Keratinocyte (primary cell): ENCODE measurements at regions not wholly inside any gene's neighbourhood (a gene's known extent, or its start where the extent isn't known, plus 50 kb on each side); places are given as distances from the start of the nearest gene placed in this dataset.
A peak's percentile ranks its signal among the peaks of the same experiment; 100 is the strongest.

ENCODE experiments used
- DNase-seq: peaks from one replicate; pipeline ENCODE4 v3.0.0-alpha.2; 2011; ENCODE audit warnings: low read depth, missing footprints, low spot score
- FAIRE-seq: peaks from 2 replicates; lab custom pipeline; 2011; peaks lifted over from hg19 to GRCh38; lab: Jason Lieb, UNC
- H2AFZ ChIP-seq: 2 replicates; pipeline ENCODE4 v1.6.0; 2012; ENCODE audit warnings: low read length, control low read depth, inconsistent platforms; ENCODE audit not compliant: control insufficient read depth
- H3K27ac ChIP-seq: 2 replicates; pipeline ENCODE4 v1.5.1; 2011; ENCODE audit warnings: low read length; ENCODE audit not compliant: control insufficient read depth, insufficient read depth
- H3K27me3 ChIP-seq: 3 replicates; pipeline ENCODE4 v1.6.0; 2011; ENCODE audit warnings: low read length; ENCODE audit not compliant: control insufficient read depth, insufficient read depth; ENCODE audit errors: extremely low read depth
- H3K36me3 ChIP-seq, 2 experiments: 2 replicates in 1 of 2; 3 replicates in 1 of 2; pipeline ENCODE4 v1.5.1; 2011; ENCODE audit warnings: low read length in 2 of 2, mild to moderate bottlenecking in 1 of 2; ENCODE audit not compliant: control insufficient read depth in 2 of 2, insufficient read depth in 2 of 2; ENCODE audit errors: extremely low read depth in 1 of 2
- H3K4me1 ChIP-seq: 3 replicates; pipeline ENCODE4 v1.5.1; 2011; ENCODE audit warnings: low read length; ENCODE audit not compliant: control insufficient read depth, insufficient read depth; ENCODE audit errors: extremely low read depth
- H3K4me2 ChIP-seq: 3 replicates; pipeline ENCODE4 v1.6.0; 2011; ENCODE audit warnings: low read depth, low read length; ENCODE audit not compliant: control insufficient read depth, insufficient read depth; ENCODE audit errors: extremely low read depth
- H3K4me3 ChIP-seq, 3 experiments: fragments of 200-600 bp in 1 of 3; sonication (generic) in 1 of 3; 2 replicates in 2 of 3; 3 replicates in 1 of 3; pipeline ENCODE4 v1.5.1; 2011 to 2016; ENCODE audit warnings: low read length in 3 of 3, mild to moderate bottlenecking in 3 of 3, control low read depth in 2 of 3, inconsistent platforms in 1 of 3, low read depth in 1 of 3, mixed read lengths in 1 of 3, mixed run types in 1 of 3, moderate library complexity in 1 of 3; ENCODE audit not compliant: control insufficient read depth in 2 of 3, insufficient read depth in 2 of 3; ENCODE audit errors: extremely low read depth in 1 of 3
- H3K79me2 ChIP-seq: 2 replicates; pipeline ENCODE4 v1.6.0; 2012; ENCODE audit warnings: low read length; ENCODE audit not compliant: control insufficient read depth, insufficient read depth
- H3K9ac ChIP-seq: 3 replicates; pipeline ENCODE4 v1.6.0; 2011; ENCODE audit warnings: low read length; ENCODE audit not compliant: control insufficient read depth, insufficient read depth; ENCODE audit errors: extremely low read depth
- H3K9me1 ChIP-seq: 3 replicates; pipeline ENCODE4 v1.6.0; 2011; ENCODE audit warnings: low read length; ENCODE audit not compliant: control insufficient read depth, insufficient read depth; ENCODE audit errors: extremely low read depth
- H3K9me3 ChIP-seq: 2 replicates; pipeline ENCODE4 v1.5.1; 2012; ENCODE audit warnings: low read depth, low read length; ENCODE audit not compliant: control insufficient read depth
- H4K20me1 ChIP-seq: 3 replicates; pipeline ENCODE4 v1.6.0; 2011; ENCODE audit warnings: low read length; ENCODE audit not compliant: control insufficient read depth, insufficient read depth; ENCODE audit errors: extremely low read depth
- CTCF ChIP-seq, 3 experiments: IDR thresholded peaks in 1 of 3; conservative IDR thresholded peaks in 1 of 3; optimal IDR thresholded peaks in 1 of 3; 2 replicates in 2 of 3; 3 replicates in 1 of 3; pipeline versions ENCODE3 to v1.5.1; 2011; ENCODE audit warnings: low read length in 3 of 3, mild to moderate bottlenecking in 3 of 3, moderate library complexity in 2 of 3, control low read depth in 1 of 3, inconsistent platforms in 1 of 3; ENCODE audit not compliant: insufficient read depth in 2 of 3; ENCODE audit errors: extremely low read depth in 1 of 3
- EZH2 ChIP-seq: IDR thresholded peaks from one replicate; pipeline ENCODE4 v1.6.1; 2012; ENCODE audit warnings: inconsistent platforms, mild to moderate bottlenecking, low read length, moderate library complexity
- dilution Hi-C: fragments of 300-500 bp; cut with MboI; formaldehyde crosslinking; loops from one replicate; pipeline ENCODE4 v1.7.0; 2020; ENCODE audit warnings: low sequenced_read_pairs; ENCODE audit not compliant: extremely low pct_ligation_motif_present

GRCh38 chr6:103273048-103273447, 1586.7 kb downstream of the HACE1 start:
- no peaks in the 10 kb centered on the region for H4K20me1 ChIP-seq
- FAIRE-seq (no peak), DNase-seq (no peak)
- H3K9ac ChIP-seq: no peak overlapping the region
- no peak overlapping the region for H3K4me3 ChIP-seq
- dilution Hi-C loops: no loop called here
- no peaks in the 10 kb centered on the region for H3K4me1 ChIP-seq
- no peaks in the 10 kb centered on the region for H3K27me3 ChIP-seq
- no peak overlapping the region for H3K4me2 ChIP-seq
- TF ChIP-seq CTCF (optimal IDR thresholded peaks at IDR 0.05 in 1 of 3, IDR thresholded peaks at IDR 0.05 in 1 of 3, conservative IDR thresholded peaks at IDR 0.05 in 1 of 3; ENCODE audit: extremely low read depth in 1 of 3, insufficient read depth in 2 of 3, low read length in 3 of 3): peak in 1 of 3 experiments; percentile 35
- no peak for TF ChIP-seq EZH2
- H3K36me3 ChIP-seq: no peaks in the 10 kb centered on the region
- no peaks in the 10 kb centered on the region for H3K9me1 ChIP-seq
- no peaks in the 10 kb centered on the region for H3K79me2 ChIP-seq
- no peak overlapping the region for H3K27ac ChIP-seq
- no peak overlapping the region for H2AFZ ChIP-seq
- H3K9me3 ChIP-seq: no peaks in the 10 kb centered on the region

- H4K20me1 ChIP-seq: no peaks in the 10 kb centered on the region
- H3K4me1 ChIP-seq: no peaks in the 10 kb centered on the region
- no peak overlapping the region for H3K4me3 ChIP-seq
- no peak overlapping the region for H2AFZ ChIP-seq
- H3K9me1 ChIP-seq: no peaks in the 10 kb centered on the region
- no peak for TF ChIP-seq EZH2
- TF ChIP-seq CTCF (optimal IDR thresholded peaks at IDR 0.05 in 1 of 3, IDR thresholded peaks at IDR 0.05 in 1 of 3, conservative IDR thresholded peaks at IDR 0.05 in 1 of 3; ENCODE audit: extremely low read depth in 1 of 3, insufficient read depth in 2 of 3, low read length in 3 of 3): no peak
- H3K79me2 ChIP-seq: no peaks in the 10 kb centered on the region
- DNase-seq (no peak), FAIRE-seq (no peak)
- no peak overlapping the region for H3K9ac ChIP-seq
- H3K27me3 ChIP-seq: no peaks in the 10 kb centered on the region
- H3K27ac ChIP-seq: no peak overlapping the region
- dilution Hi-C loops: no loop called here
- H3K36me3 ChIP-seq: no peaks in the 10 kb centered on the region
- H3K4me2 ChIP-seq: no peak overlapping the region
- no peaks in the 10 kb centered on the region for H3K9me3 ChIP-seq
Measured at GRCh38 chr6:103269581-103269980, 1590.1 kb downstream of the HACE1 start.
